ENCODE measurements at regions not wholly inside any gene's neighbourhood (a gene's known extent, or its start where the extent isn't known, plus 50 kb on each side); places are given as distances from the start of the nearest gene placed in this dataset.

DNA sequence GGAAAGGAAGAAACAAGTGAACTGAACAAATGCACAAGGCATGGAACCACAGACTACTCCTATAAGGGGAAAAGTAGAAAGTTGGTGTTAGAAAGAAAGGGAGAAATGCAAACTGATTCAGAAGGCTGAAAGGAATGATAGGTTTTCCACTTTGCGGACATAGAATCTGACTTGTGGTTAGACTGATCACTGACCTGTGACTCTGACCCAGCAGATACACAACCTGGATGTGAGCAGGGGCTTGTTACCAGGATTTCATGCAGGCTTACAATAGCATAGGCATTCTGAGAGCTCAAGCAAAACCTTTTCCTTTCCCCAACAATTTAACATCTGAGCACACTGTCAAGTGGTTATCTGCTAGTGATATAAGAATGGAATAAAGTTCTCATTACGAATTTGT, 237.0 kb upstream of the CDH20 start:
- no peak for DNase-seq

DNA sequence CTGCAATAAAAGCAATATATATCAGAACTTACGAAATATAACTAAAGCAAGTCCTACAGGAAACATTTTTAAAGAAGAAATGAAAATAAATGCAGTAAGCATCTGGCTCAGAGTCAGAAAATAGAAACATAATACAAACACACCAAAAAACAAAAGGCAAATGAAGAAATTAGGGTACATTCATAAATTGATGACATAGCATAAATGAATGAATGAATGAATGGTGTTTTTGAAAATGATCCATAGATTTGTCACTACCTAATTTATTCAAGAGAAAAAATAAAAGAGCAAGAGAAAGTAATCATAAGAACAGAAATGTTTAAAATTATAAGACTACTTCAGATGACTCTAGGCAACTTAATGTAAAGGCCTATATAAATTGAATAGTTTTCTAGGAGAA, 226.1 kb upstream of the CDH20 start:
- DNase-seq = no peak

DNA sequence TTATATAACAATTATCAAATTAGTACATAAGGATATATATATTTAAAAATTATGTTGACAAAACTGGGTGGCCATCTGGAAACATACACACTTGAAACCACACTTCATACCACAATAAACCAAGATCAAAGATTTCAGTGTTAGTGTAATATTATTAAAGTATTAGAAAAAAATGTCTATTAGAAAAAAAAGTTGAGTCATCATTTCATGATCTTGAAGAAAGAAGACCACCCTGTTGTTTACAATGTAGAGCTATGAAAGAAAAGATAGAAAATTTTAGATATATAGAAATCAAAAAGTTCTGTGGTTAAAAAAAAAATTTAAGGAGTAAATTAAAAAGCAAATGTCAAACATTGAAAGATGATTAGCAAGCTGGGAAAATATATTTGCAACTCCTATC, 224.5 kb upstream of the CDH20 start:
- DNase-seq = no peak

- DNase-seq = no peak
Observed at GRCh38 chr18:61123309-61123708, 209.9 kb upstream of the CDH20 start.

DNA sequence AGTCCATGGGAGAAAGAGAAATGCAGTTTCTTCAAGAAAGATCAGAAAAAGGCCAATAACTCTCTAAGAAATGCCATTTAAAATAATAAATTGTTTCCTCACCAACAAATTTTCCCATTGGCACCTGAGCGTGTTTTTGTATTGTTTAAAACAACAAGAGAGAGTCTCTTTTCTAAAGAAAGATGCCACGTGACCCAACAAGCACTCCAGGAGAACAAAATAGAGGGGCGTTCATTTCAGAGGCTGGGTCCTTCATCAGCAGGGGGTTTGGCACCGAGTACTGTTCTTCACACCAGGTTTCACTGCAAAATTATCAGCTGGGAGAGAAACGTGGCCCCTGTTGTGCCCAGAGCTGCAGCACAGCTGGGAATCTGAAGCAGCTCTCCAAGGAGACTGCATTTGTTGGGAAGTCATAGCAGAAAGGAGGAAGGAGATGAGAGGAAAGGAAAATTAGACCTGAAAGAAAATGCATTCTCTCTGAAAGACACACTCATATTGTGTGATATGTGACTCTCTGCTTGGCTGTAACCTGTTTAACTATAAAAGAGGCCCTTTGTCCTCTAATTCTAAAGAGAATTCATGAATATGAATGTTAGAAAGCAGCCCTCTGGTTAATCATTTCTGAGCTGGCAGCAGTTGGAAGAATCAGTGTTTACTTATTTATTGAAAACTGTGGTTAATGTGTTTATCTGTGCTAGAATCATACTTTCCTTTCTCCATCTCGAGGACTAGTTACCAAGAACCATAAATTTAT, 205.3 kb upstream of the CDH20 start:
- DNase-seq = no peak

DNA sequence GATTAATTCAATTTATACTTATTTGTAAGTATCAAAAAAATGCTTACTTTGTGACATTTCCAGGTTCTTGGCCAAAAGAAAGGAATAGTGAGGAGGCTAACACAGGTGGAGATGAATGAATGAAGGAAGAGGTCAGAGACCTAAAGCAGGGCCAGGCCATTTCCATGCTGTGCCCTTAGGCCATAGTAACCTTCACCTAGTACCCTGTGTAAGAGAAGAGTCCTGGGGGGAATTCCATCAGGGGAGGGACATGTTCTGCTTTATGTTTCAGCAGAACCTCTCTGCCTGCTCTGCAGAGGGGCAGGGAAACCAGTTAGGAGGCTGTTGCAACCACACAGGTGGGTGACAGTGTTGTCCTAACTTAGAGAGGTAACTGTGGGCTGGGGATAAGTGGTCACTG, 204.2 kb upstream of the CDH20 start:
- DNase-seq = no peak

GRCh38 chr18:61132031-61132430, 201.2 kb upstream of the CDH20 start:
- DNase-seq = no peak

DNA sequence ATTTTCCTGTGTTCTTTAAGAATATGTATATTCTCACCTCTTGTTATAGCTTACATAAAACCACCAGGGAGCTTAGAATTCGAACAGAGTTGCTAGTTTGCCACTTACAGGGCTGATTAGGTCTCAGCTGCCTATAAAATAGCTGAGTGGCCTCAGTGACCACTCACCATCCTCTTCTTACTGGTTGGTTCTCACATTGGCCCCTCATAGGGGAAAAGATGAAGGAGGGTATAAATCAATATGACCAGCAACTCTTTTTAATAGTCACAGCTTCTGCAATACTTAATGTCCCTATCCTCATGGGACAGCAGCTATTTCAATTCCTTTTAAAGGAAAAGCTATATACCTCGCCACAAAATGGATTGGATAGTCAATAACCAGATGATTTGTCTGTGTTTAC, 199.4 kb upstream of the CDH20 start:
- DNase-seq = no peak

DNA sequence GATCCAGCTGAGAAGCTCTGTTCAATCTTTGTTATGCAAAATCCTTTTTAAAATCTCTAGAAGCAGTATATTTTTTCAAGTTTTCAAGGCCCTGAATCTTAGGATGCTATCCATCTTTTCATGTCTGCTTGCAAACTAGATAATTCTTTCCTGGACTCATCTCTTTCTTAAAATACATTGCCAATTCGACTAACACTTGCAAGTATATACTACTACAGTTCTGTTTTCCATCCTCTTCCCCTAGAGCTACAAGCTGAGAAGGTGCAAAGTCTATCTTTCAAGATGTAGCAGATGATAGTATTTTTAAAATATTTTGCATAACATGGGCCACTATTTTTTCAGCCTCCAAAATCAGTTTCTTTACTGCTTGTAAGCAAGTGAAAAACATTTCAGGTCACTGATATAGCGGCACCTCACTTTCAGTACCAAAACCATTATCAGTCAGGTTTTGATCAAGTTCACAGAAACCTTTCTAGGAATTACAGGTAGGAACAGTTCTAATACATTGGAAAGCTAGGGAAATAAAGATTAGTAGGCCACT, 196.4 kb upstream of the CDH20 start:
- DNase-seq = no peak

GRCh38 chr18:61141691-61142090, 191.5 kb upstream of the CDH20 start:
- no peak for DNase-seq

GRCh38 chr18:61148322-61148721, 184.9 kb upstream of the CDH20 start:
- no peak for DNase-seq

- DNase-seq = no peak
Observed at GRCh38 chr18:61149786-61150185, 183.4 kb upstream of the CDH20 start.

- DNase-seq = no peak
Observed at GRCh38 chr18:61153571-61153970, 179.7 kb upstream of the CDH20 start.

- no peak for DNase-seq
Observed at GRCh38 chr18:61154866-61155265, 178.4 kb upstream of the CDH20 start.

DNA sequence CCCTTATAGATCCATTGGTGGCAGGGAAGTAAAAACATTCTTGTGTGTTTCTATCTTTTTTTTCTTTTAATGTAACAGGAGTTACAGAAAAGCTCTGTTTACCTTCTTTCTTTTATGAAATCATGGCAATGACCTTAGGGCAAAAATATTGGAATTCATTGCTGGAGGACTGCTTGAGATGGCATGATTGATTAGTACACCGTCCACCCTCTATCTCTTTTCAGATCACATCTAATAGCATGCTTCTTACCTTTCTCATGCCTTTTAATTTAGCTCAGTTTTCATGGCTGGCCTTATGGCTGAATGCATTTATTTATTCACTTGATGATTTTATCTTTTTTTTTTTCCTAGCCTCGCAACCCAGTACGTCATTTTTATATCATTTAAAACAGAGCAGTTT, 177.6 kb upstream of the CDH20 start:
- no peak for DNase-seq

- no peak for DNase-seq
Observed at GRCh38 chr18:61157451-61157850, 175.8 kb upstream of the CDH20 start.

GRCh38 chr18:61159246-61159645, 174.0 kb upstream of the CDH20 start:
- DNase-seq = no peak

DNA sequence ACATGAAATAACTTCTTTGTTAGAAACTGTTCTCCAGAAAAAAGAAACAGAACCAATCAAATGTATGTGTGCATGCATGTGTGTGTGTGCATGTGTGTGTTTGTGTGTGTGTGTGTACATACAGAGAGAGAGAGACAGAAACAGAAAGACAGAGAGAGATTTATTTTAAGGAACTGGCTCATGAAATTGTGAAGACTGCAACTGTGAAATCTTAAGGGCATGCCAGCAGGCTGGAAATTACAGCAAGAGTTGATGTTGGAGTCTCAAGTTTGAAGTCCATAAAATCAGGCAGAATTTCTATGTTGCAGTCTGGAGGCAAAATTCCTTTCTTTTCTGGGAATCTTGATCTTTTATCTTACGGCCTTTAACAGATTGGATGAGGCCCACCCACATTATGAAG, 168.9 kb upstream of the CDH20 start:
- DNase-seq = no peak

DNA sequence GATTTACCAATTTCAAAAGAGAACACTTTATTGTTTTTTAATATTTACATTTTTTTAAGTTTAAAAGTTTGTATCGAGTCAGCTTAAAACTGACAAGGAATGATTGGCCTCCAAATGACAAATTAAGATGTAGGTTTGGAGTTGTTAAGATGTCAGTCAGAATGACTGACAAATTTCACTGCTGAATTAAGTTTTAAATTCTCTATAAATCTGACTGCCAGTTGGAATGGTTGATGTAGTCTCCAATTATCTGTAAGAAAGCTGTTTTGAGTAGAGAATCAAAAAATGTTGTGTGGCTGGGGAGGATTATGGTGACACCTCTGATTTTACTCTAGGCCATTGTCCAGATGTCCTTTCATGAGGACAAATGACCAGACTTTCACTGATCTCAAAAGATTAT, 165.3 kb upstream of the CDH20 start:
- no peak for DNase-seq

- no peak for DNase-seq
Observed at GRCh38 chr18:61169386-61169785, 163.8 kb upstream of the CDH20 start.

DNA sequence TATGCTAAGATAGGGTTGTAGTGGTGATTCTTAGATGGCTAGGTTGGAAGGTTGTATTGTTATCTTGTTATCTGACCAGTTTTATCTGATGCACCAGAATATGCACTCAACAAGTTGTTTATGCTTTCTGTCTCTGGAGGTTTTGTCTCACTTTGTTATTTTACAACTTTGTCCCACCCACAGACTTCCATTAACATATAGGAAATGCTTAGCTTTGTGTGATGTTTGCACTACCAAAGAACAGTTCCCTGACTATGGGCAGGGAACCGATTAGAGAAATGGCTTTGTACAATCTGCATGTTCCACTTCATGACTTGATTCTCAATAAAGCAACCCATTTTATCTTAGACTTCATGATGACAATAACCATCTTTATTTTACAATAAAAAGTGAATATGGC, 160.6 kb upstream of the CDH20 start:
- DNase-seq = no peak

DNA sequence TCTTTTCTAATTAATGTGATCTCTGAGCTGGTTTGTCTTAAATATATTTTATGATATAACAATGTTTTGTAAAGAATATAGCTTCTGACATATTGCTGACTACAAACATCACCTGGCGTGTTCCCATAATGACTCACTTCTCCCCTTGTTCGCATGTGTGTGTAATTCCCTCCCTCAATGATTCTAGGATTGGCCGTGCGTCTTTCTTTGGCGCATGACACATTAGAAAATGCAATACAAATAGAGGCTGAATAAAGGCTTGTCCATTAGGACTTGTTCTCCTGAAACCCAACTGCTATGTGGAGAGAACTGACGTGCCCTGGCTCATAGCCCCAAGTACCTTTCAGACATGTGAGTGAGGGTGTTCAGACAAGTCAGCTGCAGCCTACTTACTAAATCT, 159.7 kb upstream of the CDH20 start:
- no peak for DNase-seq

DNA sequence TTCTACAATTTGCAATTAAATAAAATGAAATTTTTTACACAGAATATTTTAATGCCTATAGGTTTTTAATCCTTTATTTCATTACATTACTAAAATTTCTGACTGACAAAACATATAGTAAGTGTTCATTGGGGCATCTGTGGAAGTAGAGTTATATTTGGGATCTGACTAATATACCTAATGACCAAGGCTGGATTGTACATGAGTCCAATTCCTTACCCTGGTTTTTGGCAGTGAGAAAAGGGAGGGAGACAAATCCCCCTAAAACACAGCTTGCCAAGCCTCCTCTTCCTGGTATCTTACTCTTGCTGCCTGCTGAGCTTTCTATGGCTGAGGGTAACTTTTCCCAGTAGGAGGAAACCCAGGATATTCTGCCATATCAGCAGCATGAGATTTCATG, 149.4 kb upstream of the CDH20 start:
- no peak for DNase-seq

DNA sequence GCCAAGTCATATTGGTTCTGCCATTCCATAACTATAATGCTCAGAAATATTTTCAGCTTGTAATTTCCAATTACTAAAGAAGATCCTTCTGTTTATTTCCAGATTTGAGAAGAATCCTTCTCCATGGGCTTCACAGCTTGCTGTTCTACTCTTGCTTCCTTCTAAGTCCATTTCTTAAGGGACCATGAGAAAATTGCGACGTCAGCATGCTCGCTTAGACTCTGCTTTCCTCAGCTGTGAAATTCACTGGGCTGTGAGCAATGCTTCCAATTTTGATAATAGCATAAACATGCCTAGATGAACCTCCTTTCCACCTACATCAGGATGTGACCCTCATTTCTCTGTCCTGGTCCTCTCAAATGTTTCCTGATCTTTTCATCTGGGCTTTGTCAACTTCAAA, 145.3 kb upstream of the CDH20 start:
- DNase-seq = no peak

- no peak for DNase-seq
Observed at GRCh38 chr18:61189376-61189775, 143.9 kb upstream of the CDH20 start.
